ENCODE measurements at regions not wholly inside any gene's neighbourhood (a gene's known extent, or its start where the extent isn't known, plus 50 kb on each side); places are given as distances from the start of the nearest gene placed in this dataset.

- no peak for TF ChIP-seq JUNB (IDR thresholded peaks at IDR 0.05; ENCODE audit: unreplicated experiment)
These were observed 139.2 kb upstream of the AMOT start for GRCh38 chrX:112979879-112980278.

GRCh38 chrX:112968351-112969133, 127.9 kb upstream of the AMOT start:
- H3K4me1 ChIP-seq (ENCODE audit: insufficient read depth): no peaks in the 10 kb centered on the region
- H4K20me1 ChIP-seq (replicated peaks; ENCODE audit: insufficient read depth): no peaks in the 10 kb centered on the region
- Mint-ChIP-seq H3K36me3 (ENCODE audit: low read depth) (no peaks in the 10 kb centered on the region), H3K4me3 (no peak overlapping the region), H3K27ac (no peak overlapping the region), H3K9me3 (no peaks in the 10 kb centered on the region), H3K4me1 (peaks cover 3% of the 10 kb centered on the region; the same call in 1 of the 3 replicates), H3K27me3 (ENCODE audit: insufficient read depth, low read depth, poor library complexity) (no peaks in the 10 kb centered on the region)
- no peaks in the 10 kb centered on the region for H3K9me2 ChIP-seq (ENCODE audit: insufficient read depth)
- H3K79me2 ChIP-seq (replicated peaks; ENCODE audit: insufficient read depth): no peaks in the 10 kb centered on the region
- no peak overlapping the region for H2AFZ ChIP-seq
- DNase-seq (ENCODE audit: low spot score) (no peak), ATAC-seq (no peak)
- no peak overlapping the region for H3K27ac ChIP-seq (ENCODE audit: low read depth)
- no peaks in the 10 kb centered on the region for H3F3A ChIP-seq (replicated peaks; ENCODE audit: low read depth)
- no peak for TF ChIP-seq CREB1 (CRISPR knock-in tag; IDR thresholded peaks at IDR 0.05; ENCODE audit: low read depth)
- H3K27me3 ChIP-seq (ENCODE audit: insufficient read depth): no peaks in the 10 kb centered on the region
- H3K36me3 ChIP-seq (ENCODE audit: insufficient read depth): no peaks in the 10 kb centered on the region
- H3K4me3 ChIP-seq: no peak overlapping the region
- H3K4me2 ChIP-seq: no peak overlapping the region

More at GRCh38 chrX:112979879-112980278, 139.2 kb upstream of the AMOT start:
- Histone ChIP-seq H3K4me2 (no peak overlapping the region), H4K20me1 (replicated peaks; ENCODE audit: insufficient read depth) (no peaks in the 10 kb centered on the region), H3F3A (replicated peaks; ENCODE audit: low read depth) (no peaks in the 10 kb centered on the region), H3K27ac (ENCODE audit: low read depth) (no peak overlapping the region), H3K36me3 (ENCODE audit: insufficient read depth) (no peaks in the 10 kb centered on the region), H3K9me2 (ENCODE audit: insufficient read depth) (no peaks in the 10 kb centered on the region), H3K79me2 (replicated peaks; ENCODE audit: insufficient read depth) (no peaks in the 10 kb centered on the region), H3K27me3 (ENCODE audit: insufficient read depth) (no peaks in the 10 kb centered on the region), H3K4me3 (no peak overlapping the region), H2AFZ (no peak overlapping the region), H3K4me1 (ENCODE audit: insufficient read depth) (no peaks in the 10 kb centered on the region)
- DNase-seq (ENCODE audit: low spot score) (no peak), ATAC-seq (no peak)
- H3K9me3 Mint-ChIP-seq: no peaks in the 10 kb centered on the region
- H3K27ac Mint-ChIP-seq: no peak overlapping the region
- H3K36me3 Mint-ChIP-seq (ENCODE audit: low read depth): no peaks in the 10 kb centered on the region
- H3K4me3 Mint-ChIP-seq: no peak overlapping the region
- H3K4me1 Mint-ChIP-seq: no peaks in the 10 kb centered on the region
- no peaks in the 10 kb centered on the region for H3K27me3 Mint-ChIP-seq (ENCODE audit: insufficient read depth, low read depth, poor library complexity)

- H3K27ac Mint-ChIP-seq: no peak overlapping the region
- Histone ChIP-seq H3K36me3 (ENCODE audit: insufficient read depth) (no peaks in the 10 kb centered on the region), H3K9me2 (ENCODE audit: insufficient read depth) (no peaks in the 10 kb centered on the region), H2AFZ (no peak overlapping the region), H3K4me1 (ENCODE audit: insufficient read depth) (no peaks in the 10 kb centered on the region), H3K27ac (ENCODE audit: low read depth) (no peak overlapping the region), H3K79me2 (replicated peaks; ENCODE audit: insufficient read depth) (no peaks in the 10 kb centered on the region), H4K20me1 (replicated peaks; ENCODE audit: insufficient read depth) (no peaks in the 10 kb centered on the region), H3K27me3 (ENCODE audit: insufficient read depth) (no peaks in the 10 kb centered on the region), H3K4me2 (no peak overlapping the region), H3K4me3 (no peak overlapping the region), H3F3A (replicated peaks; ENCODE audit: low read depth) (no peaks in the 10 kb centered on the region)
- H3K36me3 Mint-ChIP-seq (ENCODE audit: low read depth): no peaks in the 10 kb centered on the region
- TF ChIP-seq ZNF114 (CRISPR knock-in tag; IDR thresholded peaks at IDR 0.05): no peak
- no peak for TF ChIP-seq STAT1 (IDR thresholded peaks at IDR 0.05; ENCODE audit: unreplicated experiment)
- no peak for TF ChIP-seq ZNF462 (CRISPR knock-in tag; IDR thresholded peaks at IDR 0.05)
- no peak for TF ChIP-seq EZH2phosphoT487 (IDR thresholded peaks at IDR 0.05; ENCODE audit: unreplicated experiment)
- TF ChIP-seq ETS1 (IDR thresholded peaks at IDR 0.05): no peak
- no peak overlapping the region for H3K4me3 Mint-ChIP-seq
- no peaks in the 10 kb centered on the region for H3K9me3 Mint-ChIP-seq
- ATAC-seq: no peak
- H3K4me1 Mint-ChIP-seq: peaks cover 3% of the 10 kb centered on the region; the same call in 1 of the 3 replicates
- H3K27me3 Mint-ChIP-seq (ENCODE audit: insufficient read depth, low read depth, poor library complexity): no peaks in the 10 kb centered on the region
- no peak for DNase-seq (ENCODE audit: low spot score)
These were observed 127.3 kb upstream of the AMOT start for GRCh38 chrX:112967903-112968302.

Measured in GM23338 (cell line).